ENCODE measurements at regions not wholly inside any gene's neighbourhood (a gene's known extent, or its start where the extent isn't known, plus 50 kb on each side); places are given as distances from the start of the nearest gene placed in this dataset.
"Not testable (repeated sequence)": the region's sequence is repeated elsewhere in the genome, so short reads cannot be mapped to it uniquely, and the experiment has no call there.

GRCh38 chr15:20325751-20326150 lies 215.8 kb downstream of the GOLGA6L6 start:
- H4K8ac ChIP-seq (ENCODE audit: extremely low read depth, insufficient read depth, low read length); H3K56ac ChIP-seq (replicated peaks; ENCODE audit: insufficient read length, low read depth, low read length); DNase-seq (ENCODE audit: low read depth in 1 of 2, low spot score in 2 of 2); POLR2A ChIA-PET (ENCODE audit: partially characterized antibody); H2BK15ac ChIP-seq (ENCODE audit: low read length); H3K79me2 ChIP-seq (ENCODE audit: control insufficient read depth in 1 of 2, insufficient read depth in 2 of 2, low read length in 2 of 2); H3K36me3 ChIP-seq (ENCODE audit: control insufficient read depth in 2 of 4, insufficient read depth in 4 of 4, low read length in 3 of 4); H3K18ac ChIP-seq (ENCODE audit: extremely low read depth, low read length); H3K23me2 ChIP-seq (ENCODE audit: low read depth, low read length); H2AK5ac ChIP-seq (ENCODE audit: low read depth, low read length); H3K27me3 ChIP-seq (replicated peaks in 1 of 4; ENCODE audit: control insufficient read depth in 3 of 4, extremely low read depth in 1 of 4, insufficient read depth in 3 of 4, low read length in 3 of 4); H4K91ac ChIP-seq (replicated peaks; ENCODE audit: insufficient read length, low read length); H3K4me2 ChIP-seq (ENCODE audit: insufficient read depth in 1 of 2, low read depth in 2 of 2, low read length in 2 of 2); H4K20me1 ChIP-seq (replicated peaks in 1 of 2; ENCODE audit: control insufficient read depth in 1 of 2, insufficient read depth in 2 of 2, low read length in 2 of 2); CTCF ChIA-PET (ENCODE audit: partially characterized antibody); H3K4me3 ChIP-seq (ENCODE audit: extremely low read depth in 1 of 4, insufficient read depth in 2 of 4, low read depth in 3 of 4, low read length in 4 of 4); H3K23ac ChIP-seq (ENCODE audit: insufficient read length); H2BK20ac ChIP-seq (ENCODE audit: low read length); H3K9ac ChIP-seq (replicated peaks in 1 of 4; ENCODE audit: extremely low read depth in 1 of 4, low read depth in 3 of 4, low read length in 3 of 4); H3K4ac ChIP-seq (replicated peaks; ENCODE audit: insufficient read length, low read depth, low read length); H2AFZ ChIP-seq (ENCODE audit: low read length); H2BK12ac ChIP-seq (ENCODE audit: low read depth, low read length); H3K79me1 ChIP-seq (ENCODE audit: low read depth, low read length); H2BK120ac ChIP-seq (replicated peaks; ENCODE audit: low read depth, low read length); H3K14ac ChIP-seq (ENCODE audit: insufficient read length); H3K27ac ChIP-seq (ENCODE audit: low read depth, low read length); H4K5ac ChIP-seq (ENCODE audit: insufficient read length, low read depth, low read length); FAIRE-seq; H2BK5ac ChIP-seq (ENCODE audit: low read depth, low read length); H3K4me1 ChIP-seq (replicated peaks in 1 of 4; ENCODE audit: control insufficient read depth in 3 of 4, insufficient read depth in 4 of 4, low read length in 3 of 4): not testable (repeated sequence)
- WGBS, 2 experiments (ENCODE audit: extremely low coverage in 1 of 2, insufficient coverage in 1 of 2, insufficient read length in 1 of 2, insufficient replicate concordance in 2 of 2, low coverage in 1 of 2, low lambda C conversion rate in 2 of 2, missing lambda C conversion rate in 1 of 2) = 79% methylated on average over 4 of the region's 4 CpGs; no CpG with 5 or more reads in 1 of the 2 experiments
- H3K9me3 ChIP-seq (ENCODE audit: insufficient read depth in 2 of 2, low read depth in 1 of 2, low read length in 1 of 2) = peaks cover 0 to 16% of the 10 kb centered on the region in 2 experiments; a peak in 2 of 4 replicates

GRCh38 chr15:20317132-20317531 lies 224.5 kb downstream of the GOLGA6L6 start:
- H2AFZ ChIP-seq (ENCODE audit: low read length); H2BK12ac ChIP-seq (ENCODE audit: low read depth, low read length); H3K79me2 ChIP-seq (ENCODE audit: control insufficient read depth in 1 of 2, insufficient read depth in 2 of 2, low read length in 2 of 2); H4K8ac ChIP-seq (ENCODE audit: extremely low read depth, insufficient read depth, low read length); H3K4me1 ChIP-seq (replicated peaks in 1 of 4; ENCODE audit: control insufficient read depth in 3 of 4, insufficient read depth in 4 of 4, low read length in 3 of 4); H3K18ac ChIP-seq (ENCODE audit: extremely low read depth, low read length); H2AK5ac ChIP-seq (ENCODE audit: low read depth, low read length); H2BK120ac ChIP-seq (replicated peaks; ENCODE audit: low read depth, low read length); FAIRE-seq; H4K5ac ChIP-seq (ENCODE audit: insufficient read length, low read depth, low read length); POLR2A ChIA-PET (ENCODE audit: partially characterized antibody); H2BK5ac ChIP-seq (ENCODE audit: low read depth, low read length); H3K9ac ChIP-seq (replicated peaks in 1 of 4; ENCODE audit: extremely low read depth in 1 of 4, low read depth in 3 of 4, low read length in 3 of 4); CTCF ChIA-PET (ENCODE audit: partially characterized antibody); H3K56ac ChIP-seq (replicated peaks; ENCODE audit: insufficient read length, low read depth, low read length); H3K4ac ChIP-seq (replicated peaks; ENCODE audit: insufficient read length, low read depth, low read length); H3K23me2 ChIP-seq (ENCODE audit: low read depth, low read length); H4K91ac ChIP-seq (replicated peaks; ENCODE audit: insufficient read length, low read length); H3K23ac ChIP-seq (ENCODE audit: insufficient read length); H3K9me3 ChIP-seq (ENCODE audit: insufficient read depth in 2 of 2, low read depth in 1 of 2, low read length in 1 of 2); H3K27ac ChIP-seq (ENCODE audit: low read depth, low read length); DNase-seq (ENCODE audit: low read depth in 1 of 2, low spot score in 2 of 2); H2BK20ac ChIP-seq (ENCODE audit: low read length); H3K36me3 ChIP-seq (ENCODE audit: control insufficient read depth in 2 of 4, insufficient read depth in 4 of 4, low read length in 3 of 4); H3K79me1 ChIP-seq (ENCODE audit: low read depth, low read length); H3K4me2 ChIP-seq (ENCODE audit: insufficient read depth in 1 of 2, low read depth in 2 of 2, low read length in 2 of 2); H3K4me3 ChIP-seq (ENCODE audit: extremely low read depth in 1 of 4, insufficient read depth in 2 of 4, low read depth in 3 of 4, low read length in 4 of 4); H3K14ac ChIP-seq (ENCODE audit: insufficient read length); H3K27me3 ChIP-seq (replicated peaks in 1 of 4; ENCODE audit: control insufficient read depth in 3 of 4, extremely low read depth in 1 of 4, insufficient read depth in 3 of 4, low read length in 3 of 4); H2BK15ac ChIP-seq (ENCODE audit: low read length); H4K20me1 ChIP-seq (replicated peaks in 1 of 2; ENCODE audit: control insufficient read depth in 1 of 2, insufficient read depth in 2 of 2, low read length in 2 of 2): not testable (repeated sequence)
- WGBS, 2 experiments (ENCODE audit: extremely low coverage in 1 of 2, insufficient coverage in 1 of 2, insufficient read length in 1 of 2, insufficient replicate concordance in 2 of 2, low coverage in 1 of 2, low lambda C conversion rate in 2 of 2, missing lambda C conversion rate in 1 of 2) = 76 to 100% methylated on average over 1 to 2 of the region's 2 CpGs
